ENCODE measurements at regions not wholly inside any gene's neighbourhood (a gene's known extent, or its start where the extent isn't known, plus 50 kb on each side); places are given as distances from the start of the nearest gene placed in this dataset.

DNA sequence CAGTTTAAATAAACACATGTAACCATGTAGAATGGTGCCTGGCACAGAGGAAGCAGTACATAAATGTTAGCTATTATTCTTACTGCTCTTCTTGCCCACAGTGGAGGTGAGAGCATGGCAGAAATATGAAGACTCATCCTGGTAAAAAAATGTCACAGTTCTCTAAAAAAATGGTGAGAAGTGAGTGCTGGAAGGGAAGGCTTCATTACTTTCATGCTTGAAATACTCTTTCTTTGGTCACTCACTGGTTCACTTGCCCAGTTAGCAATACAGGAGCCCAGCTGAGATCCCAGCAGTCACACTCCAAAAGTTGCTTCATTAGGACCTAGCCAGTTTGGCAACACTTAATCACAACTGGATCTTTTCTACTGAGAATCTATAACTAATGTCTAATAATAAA is 1017.2 kb downstream of the TUSC7 start:
- H3K27ac Mint-ChIP-seq, result no peak overlapping the region
- H3K36me3 Mint-ChIP-seq, result no peaks in the 10 kb centered on the region
- no peak for ATAC-seq
- peaks cover 6% of the 10 kb centered on the region for H3K9me3 Mint-ChIP-seq
- no peak overlapping the region for H3K4me3 Mint-ChIP-seq
- DNase-seq (ENCODE audit: low spot score in 2 of 2), result no peak
- H3K4me1 Mint-ChIP-seq, result no peaks in the 10 kb centered on the region

DNA sequence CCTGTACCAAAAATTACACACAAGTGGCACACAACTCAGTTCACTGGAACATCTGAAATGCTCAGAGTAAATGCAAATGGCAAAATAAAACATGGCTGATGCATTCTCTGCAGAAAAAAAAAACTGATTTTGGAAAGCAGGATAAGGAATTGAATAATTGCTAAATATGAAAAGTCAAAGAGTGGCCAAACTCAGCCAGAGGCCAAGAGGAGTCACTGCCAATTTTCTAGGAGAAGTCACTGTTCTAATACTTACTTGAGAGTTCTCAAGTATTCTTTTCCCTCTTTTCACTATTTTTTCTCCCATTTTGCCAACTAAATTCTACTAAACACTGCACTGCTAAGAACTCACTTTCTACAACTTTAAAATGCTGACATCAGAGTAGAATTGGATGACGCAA is 1018.6 kb downstream of the TUSC7 start:
- Mint-ChIP-seq H3K4me3 (no peak overlapping the region), H3K9me3 (peaks cover 6% of the 10 kb centered on the region), H3K4me1 (no peaks in the 10 kb centered on the region), H3K27ac (no peak overlapping the region), H3K36me3 (no peaks in the 10 kb centered on the region)
- ATAC-seq (no peak), DNase-seq (ENCODE audit: low spot score in 2 of 2) (no peak)

DNA sequence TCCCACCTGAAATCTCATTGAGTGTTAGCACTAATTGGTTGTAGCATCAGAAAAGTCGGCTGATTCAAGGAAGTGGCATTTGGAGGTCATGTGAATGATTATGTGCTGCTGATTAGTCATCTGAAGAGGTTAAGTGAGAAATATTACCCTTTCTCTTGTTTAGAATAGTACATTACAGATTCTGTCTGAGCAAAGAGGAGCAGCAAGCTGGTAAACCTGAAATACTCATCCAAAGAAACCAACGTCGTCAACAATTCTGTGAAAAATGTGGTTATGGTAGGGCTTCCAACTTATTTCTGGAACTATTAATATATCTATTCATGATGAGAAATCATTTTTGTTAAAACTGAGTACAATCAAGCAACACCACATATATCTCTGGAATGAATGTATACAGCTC is 1024.9 kb downstream of the TUSC7 start:
- Mint-ChIP-seq H3K9me3 (peaks cover 11% of the 10 kb centered on the region), H3K27ac (no peak overlapping the region), H3K36me3 (no peaks in the 10 kb centered on the region), H3K4me1 (no peaks in the 10 kb centered on the region), H3K4me3 (no peak overlapping the region)
- ATAC-seq (no peak), DNase-seq (ENCODE audit: low spot score in 2 of 2) (no peak)

DNA sequence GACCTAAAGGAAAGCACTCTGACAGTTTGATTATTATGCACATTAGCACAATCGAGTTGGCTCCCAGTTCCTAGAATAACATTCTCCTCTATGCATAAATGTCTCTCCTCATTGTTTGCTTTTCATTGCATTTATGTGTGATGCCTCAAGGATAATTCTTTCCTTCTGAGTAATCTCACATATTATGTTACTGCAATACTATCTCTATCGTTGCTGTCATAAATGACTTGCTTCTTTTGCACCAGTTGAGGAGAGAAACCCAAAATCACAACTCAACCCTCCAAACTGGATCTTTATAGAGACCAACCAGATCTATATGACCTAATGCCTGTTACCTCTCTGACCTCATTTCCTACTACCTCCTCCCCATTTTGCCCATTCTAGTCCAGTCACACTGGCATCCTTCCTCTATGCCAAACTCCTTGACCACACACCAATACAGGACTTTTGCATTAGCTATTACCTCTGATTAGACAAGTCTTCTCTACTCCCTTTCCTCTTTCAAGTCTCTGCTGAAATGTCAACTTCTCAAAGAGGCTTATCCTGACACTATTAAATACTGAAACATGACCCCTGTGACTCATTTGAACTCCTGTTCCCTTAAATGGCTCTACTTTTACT is 1026.0 kb downstream of the TUSC7 start:
- Mint-ChIP-seq H3K27ac (no peak overlapping the region), H3K9me3 (peaks cover 16% of the 10 kb centered on the region), H3K4me1 (no peaks in the 10 kb centered on the region), H3K36me3 (no peaks in the 10 kb centered on the region), H3K4me3 (no peak overlapping the region)
- ATAC-seq, result no peak
- DNase-seq (ENCODE audit: low spot score in 2 of 2), result no peak

DNA sequence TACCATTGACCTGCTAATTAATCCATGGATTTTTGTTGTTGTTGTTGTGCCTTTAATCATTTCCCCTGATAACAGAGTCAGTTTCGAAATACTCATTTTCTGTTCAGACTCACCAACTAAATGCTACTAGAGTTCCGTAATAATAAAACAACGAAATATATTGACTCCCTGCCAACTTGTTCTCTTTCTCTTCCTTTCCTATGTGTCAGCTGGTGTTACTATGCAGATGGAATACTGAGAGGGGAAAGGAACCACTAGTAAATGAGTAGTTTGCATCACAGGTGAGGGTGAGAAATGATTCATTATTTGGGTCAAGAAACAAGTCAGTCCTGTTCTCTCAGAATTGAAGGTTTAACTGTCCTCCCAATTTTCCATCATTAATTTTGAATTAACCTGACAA is 1027.3 kb downstream of the TUSC7 start:
- Mint-ChIP-seq H3K36me3 (no peaks in the 10 kb centered on the region), H3K4me1 (no peaks in the 10 kb centered on the region), H3K9me3 (peaks cover 16% of the 10 kb centered on the region), H3K4me3 (no peak overlapping the region), H3K27ac (no peak overlapping the region)
- DNase-seq (ENCODE audit: low spot score in 2 of 2) (no peak), ATAC-seq (no peak)

DNA sequence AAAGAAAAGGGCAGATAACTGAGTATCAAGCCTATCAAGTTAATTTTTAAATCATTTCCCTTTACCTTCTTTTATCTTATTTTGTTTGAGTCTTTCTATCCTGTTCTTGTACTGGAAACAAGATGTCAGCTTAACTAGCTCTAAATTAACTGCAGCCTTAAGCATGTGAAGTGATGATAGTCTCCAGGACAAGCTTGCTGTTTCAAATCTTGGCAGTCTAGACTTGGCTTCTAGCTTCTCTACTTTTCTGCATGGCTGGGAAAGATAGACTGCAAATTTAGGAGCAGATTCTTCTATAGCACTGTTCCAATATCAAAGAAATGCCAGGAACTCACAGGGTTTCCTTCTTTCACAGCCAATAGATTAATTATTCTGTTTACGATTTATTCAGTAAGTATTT is 1034.4 kb downstream of the TUSC7 start:
- H3K9me3 Mint-ChIP-seq, result peaks cover 20% of the 10 kb centered on the region
- H3K36me3 Mint-ChIP-seq, result no peaks in the 10 kb centered on the region
- H3K4me3 Mint-ChIP-seq, result no peak overlapping the region
- ATAC-seq, result no peak
- H3K27ac Mint-ChIP-seq, result no peak overlapping the region
- no peak for DNase-seq (ENCODE audit: low spot score in 2 of 2)
- H3K4me1 Mint-ChIP-seq, result no peaks in the 10 kb centered on the region

DNA sequence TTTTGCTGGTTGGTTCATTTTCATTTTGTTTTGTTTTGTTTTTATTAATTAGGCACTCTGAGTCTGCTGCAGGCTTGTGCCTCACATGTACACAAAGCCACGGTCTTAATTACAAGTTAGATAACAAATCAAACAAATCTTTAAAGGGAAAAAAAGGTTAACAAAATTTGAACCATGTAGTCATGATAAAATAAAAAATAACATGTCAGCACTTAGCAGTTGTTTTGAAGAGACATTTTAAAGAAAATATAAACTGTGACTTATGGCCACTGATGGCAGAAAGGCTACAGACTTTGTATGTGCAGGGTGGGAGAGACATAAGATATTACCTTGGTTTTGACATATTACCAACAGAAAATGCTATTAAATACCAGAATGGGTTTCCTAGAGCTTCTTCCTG is 1035.4 kb downstream of the TUSC7 start:
- Mint-ChIP-seq H3K36me3 (no peaks in the 10 kb centered on the region), H3K4me3 (no peak overlapping the region), H3K4me1 (no peaks in the 10 kb centered on the region), H3K27ac (no peak overlapping the region), H3K9me3 (peaks cover 21% of the 10 kb centered on the region)
- DNase-seq (ENCODE audit: low spot score in 2 of 2), result no peak
- ATAC-seq, result no peak

DNA sequence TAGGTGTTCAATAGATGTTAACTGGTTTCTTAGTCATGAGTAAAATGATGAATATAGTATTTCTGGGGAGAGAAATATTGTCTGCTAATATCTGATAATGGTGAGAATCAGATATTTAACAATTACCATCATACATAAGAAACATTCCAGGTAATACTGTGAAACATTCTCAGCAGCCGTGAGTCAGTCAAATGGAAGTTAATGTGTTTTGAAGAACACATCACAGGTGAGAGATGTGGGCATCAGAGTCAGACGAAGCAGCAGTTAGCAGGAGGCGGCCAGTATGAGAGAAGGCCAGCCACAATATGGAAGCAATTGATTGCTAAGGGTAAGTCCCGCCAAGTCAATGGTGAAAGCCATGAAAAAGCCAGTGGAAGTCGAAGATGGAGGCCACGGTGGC is 1035.9 kb downstream of the TUSC7 start:
- Mint-ChIP-seq H3K4me1 (no peaks in the 10 kb centered on the region), H3K27ac (no peak overlapping the region), H3K36me3 (no peaks in the 10 kb centered on the region), H3K9me3 (peaks cover 17% of the 10 kb centered on the region), H3K4me3 (no peak overlapping the region)
- ATAC-seq (no peak), DNase-seq (ENCODE audit: low spot score in 2 of 2) (no peak)

DNA sequence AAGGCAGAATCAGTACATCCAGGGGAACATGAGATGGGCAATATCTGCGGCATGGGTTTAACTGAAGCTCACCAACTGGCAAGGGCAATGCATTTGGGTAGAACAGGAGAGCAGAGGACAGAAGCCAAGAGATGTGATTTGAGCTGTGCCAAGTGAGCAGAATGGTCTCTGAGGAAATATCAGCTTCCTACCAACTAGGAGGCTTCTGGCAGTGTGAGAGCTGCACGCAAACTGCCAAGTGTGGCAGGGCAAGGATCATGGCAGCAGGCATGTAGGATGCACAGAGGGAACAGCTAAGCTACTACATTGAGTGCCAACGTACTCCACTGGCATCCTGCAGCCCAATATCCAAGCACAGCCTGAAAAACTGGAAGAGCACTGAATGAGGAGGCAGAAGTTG is 1036.5 kb downstream of the TUSC7 start:
- ATAC-seq, result no peak
- DNase-seq (ENCODE audit: low spot score in 2 of 2), result no peak
- Mint-ChIP-seq H3K36me3 (no peaks in the 10 kb centered on the region), H3K27ac (no peak overlapping the region), H3K4me3 (no peak overlapping the region), H3K4me1 (no peaks in the 10 kb centered on the region), H3K9me3 (peaks cover 17% of the 10 kb centered on the region)

DNA sequence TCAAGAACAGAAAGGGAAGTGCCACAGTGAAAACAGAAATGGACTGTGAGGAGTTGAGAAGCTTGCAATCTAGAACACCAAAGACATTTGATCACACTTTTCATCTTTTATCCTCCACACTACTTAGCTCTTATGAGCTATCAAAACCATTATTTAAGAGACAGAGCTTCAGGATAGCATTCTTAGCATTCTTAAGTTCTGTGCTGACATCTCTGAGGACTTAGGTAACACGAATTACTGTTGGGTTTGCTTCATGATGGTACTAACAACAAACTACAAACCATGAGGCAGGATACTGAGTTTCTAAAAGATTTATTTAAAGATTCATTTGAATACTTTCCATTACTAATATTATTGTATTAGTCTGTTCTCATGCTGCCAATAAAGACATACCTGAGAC is 1038.6 kb downstream of the TUSC7 start:
- DNase-seq (ENCODE audit: low spot score in 2 of 2) (no peak), ATAC-seq (no peak)
- Mint-ChIP-seq H3K36me3 (no peaks in the 10 kb centered on the region), H3K4me1 (no peaks in the 10 kb centered on the region), H3K9me3 (peaks cover 18% of the 10 kb centered on the region), H3K4me3 (no peak overlapping the region), H3K27ac (no peak overlapping the region)

DNA sequence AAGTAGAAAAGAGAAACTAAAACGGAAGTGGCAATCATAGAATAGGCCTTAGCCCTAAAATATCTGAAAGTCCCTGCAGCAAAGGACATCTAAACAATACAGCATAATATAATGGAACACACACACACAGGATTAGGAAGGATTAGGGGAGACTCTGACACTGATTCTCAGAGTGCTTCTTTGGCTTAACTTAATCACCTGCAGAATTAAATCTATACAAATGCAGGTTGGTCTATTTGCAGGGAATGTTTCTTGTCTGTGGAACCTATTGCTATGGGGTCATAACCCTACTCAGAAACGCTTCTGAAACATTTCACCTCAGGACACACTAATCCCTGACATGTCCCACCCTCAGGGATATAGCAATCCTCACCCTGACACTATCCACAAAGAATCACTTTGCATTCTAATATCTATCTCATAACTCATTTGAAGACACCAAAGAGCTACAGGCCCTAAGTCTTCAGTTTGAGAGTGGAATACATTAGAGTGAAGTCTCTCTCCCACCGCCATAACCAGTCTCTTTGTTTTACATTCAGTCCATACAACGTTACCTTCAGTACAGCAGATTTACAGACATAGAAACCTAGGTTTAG is 1041.2 kb downstream of the TUSC7 start:
- Mint-ChIP-seq H3K4me3 (no peak overlapping the region), H3K36me3 (no peaks in the 10 kb centered on the region), H3K4me1 (no peaks in the 10 kb centered on the region), H3K9me3 (peaks cover 13% of the 10 kb centered on the region), H3K27ac (no peak overlapping the region)
- DNase-seq (ENCODE audit: low spot score in 2 of 2), result no peak
- ATAC-seq, result no peak

DNA sequence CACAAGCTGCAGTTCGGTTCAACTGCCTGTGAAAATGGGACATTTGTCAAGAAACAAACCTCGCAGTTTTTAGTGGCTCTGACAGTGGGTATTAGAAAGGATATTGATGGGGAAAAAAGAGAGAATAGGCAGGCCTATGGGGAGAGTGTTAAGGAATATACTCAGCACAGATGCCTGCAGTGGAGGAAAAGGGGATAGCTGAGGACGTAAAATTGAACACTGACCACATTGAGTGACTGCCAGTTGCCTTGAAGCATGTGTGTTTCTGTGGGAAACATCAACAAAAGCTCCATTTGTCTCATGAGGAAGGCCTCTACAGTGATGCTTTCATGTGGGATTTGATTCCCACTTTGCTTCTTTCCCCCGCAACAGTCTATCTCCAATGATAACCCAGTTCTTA is 1042.1 kb downstream of the TUSC7 start:
- Mint-ChIP-seq H3K4me3 (no peak overlapping the region), H3K27ac (no peak overlapping the region), H3K36me3 (no peaks in the 10 kb centered on the region), H3K4me1 (no peaks in the 10 kb centered on the region), H3K9me3 (peaks cover 11% of the 10 kb centered on the region)
- ATAC-seq, result no peak
- no peak for DNase-seq (ENCODE audit: low spot score in 2 of 2)

DNA sequence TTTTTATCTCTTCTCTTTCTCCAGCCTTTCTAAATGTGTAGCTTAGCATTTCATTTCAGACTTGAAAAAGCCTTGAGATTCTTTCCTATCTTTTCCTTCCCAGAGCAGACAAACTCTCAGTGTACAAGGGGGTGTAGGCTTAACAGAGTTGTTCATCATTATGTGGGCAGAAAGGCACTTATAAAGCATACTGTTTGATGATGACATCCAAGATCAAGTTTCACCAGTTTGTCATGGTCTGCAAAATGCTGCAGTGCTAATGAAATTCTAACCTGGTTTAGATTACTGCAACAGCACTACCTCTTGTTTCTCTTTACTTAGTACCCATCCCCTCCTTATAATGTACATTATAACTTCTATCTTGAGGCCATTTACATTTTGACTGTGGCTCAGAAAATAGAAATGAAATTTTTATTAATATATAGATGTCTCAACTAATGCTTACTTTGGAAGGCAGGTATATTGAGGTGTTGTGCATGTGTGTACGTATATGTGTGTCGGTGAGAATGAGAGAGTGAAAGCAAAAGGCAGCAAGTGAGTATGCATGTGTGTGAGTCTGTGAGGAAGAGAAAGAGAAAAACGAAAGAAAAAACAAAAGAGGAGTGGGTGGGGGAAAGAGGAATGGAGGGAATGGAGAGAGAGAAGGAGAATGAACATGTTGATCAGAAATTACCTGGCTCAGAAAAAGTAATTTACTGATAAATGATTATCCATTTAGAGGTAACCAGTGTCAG is 1043.6 kb downstream of the TUSC7 start:
- DNase-seq (ENCODE audit: low spot score in 2 of 2) (no peak), ATAC-seq (no peak)
- Mint-ChIP-seq H3K36me3 (no peaks in the 10 kb centered on the region), H3K27ac (no peak overlapping the region), H3K4me1 (no peaks in the 10 kb centered on the region), H3K9me3 (peaks cover 12% of the 10 kb centered on the region), H3K4me3 (no peak overlapping the region)

DNA sequence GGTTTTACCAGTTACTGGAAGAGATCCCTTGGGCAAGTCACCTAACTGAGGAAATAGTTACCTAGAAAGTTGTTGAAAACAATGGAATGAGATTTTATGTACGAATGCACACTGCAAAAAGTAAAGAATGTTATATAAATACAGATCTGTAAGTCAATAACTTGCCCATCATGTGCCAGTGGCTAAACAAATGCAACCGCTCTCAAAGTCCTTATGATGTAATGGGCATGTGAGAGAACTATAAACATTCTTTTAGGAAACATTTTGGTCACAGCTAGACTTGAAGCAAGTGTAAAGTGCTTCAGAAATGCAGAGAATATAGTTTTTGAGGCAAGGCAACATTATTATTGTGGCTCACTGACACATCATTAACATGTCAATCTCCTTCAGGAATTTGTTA is 1044.5 kb downstream of the TUSC7 start:
- H3K36me3 Mint-ChIP-seq, result no peaks in the 10 kb centered on the region
- ATAC-seq, result no peak
- DNase-seq (ENCODE audit: low spot score in 2 of 2), result no peak
- H3K9me3 Mint-ChIP-seq, result peaks cover 12% of the 10 kb centered on the region
- no peaks in the 10 kb centered on the region for H3K4me1 Mint-ChIP-seq
- no peak overlapping the region for H3K4me3 Mint-ChIP-seq
- no peak overlapping the region for H3K27ac Mint-ChIP-seq

DNA sequence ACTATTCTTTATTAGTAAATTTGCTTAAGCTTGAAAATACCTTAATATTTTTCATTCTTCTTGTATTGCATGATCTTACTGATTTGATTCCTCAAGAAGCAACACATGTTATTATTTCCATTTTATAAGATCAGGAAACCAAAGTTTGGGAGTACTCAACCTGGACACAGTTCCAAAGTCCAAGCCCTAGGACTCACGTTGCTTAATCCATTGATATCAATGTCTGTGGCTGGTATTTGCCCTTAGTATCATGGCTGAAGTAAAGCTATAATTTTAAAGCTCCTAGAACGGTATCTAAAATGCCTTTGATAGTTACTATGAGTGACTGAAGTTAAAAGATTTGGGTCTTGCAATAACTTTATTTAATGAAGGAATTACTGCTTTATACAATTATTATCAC is 1045.3 kb downstream of the TUSC7 start:
- Mint-ChIP-seq H3K27ac (no peak overlapping the region), H3K4me3 (no peak overlapping the region), H3K36me3 (no peaks in the 10 kb centered on the region), H3K9me3 (peaks cover 9% of the 10 kb centered on the region), H3K4me1 (no peaks in the 10 kb centered on the region)
- DNase-seq (ENCODE audit: low spot score in 2 of 2) (no peak), ATAC-seq (no peak)

DNA sequence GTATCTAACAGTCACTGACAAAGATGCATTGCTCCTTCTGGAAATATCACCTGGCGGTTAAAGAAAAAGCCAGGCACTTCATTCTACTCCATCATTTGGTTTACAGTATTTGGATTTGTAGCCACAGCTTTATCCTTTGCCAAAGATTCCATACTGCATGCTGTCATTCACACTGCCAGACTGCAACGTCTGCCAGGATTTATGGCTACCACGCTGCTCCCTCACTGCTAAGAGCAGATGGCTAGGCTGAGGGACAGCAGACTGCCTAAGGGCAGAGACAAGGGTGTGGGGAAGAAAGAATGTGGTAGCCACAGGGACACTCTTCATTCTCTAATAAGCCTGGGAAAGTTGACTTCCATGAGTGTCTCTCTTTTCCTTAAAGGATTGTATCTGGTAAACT is 1047.0 kb downstream of the TUSC7 start:
- peaks cover 9% of the 10 kb centered on the region for H3K9me3 Mint-ChIP-seq
- no peaks in the 10 kb centered on the region for H3K4me1 Mint-ChIP-seq
- no peaks in the 10 kb centered on the region for H3K36me3 Mint-ChIP-seq
- DNase-seq (ENCODE audit: low spot score in 2 of 2) (no peak), ATAC-seq (no peak)
- H3K27ac Mint-ChIP-seq, result no peak overlapping the region
- H3K4me3 Mint-ChIP-seq, result no peak overlapping the region

Measured in stimulated activated effector memory CD8-positive, alpha-beta T cell treated with anti-CD3 and anti-CD28 coated beads, Interleukin-12 subunit alpha, Interleukin-12 subunit beta, amount 100 ng/mL, for 72 hours (primary cell).